Spleen (tissue), 11 donors: ENCODE measurements at regions not wholly inside any gene's neighbourhood (a gene's known extent, or its start where the extent isn't known, plus 50 kb on each side); places are given as distances from the start of the nearest gene placed in this dataset.

ENCODE experiments used
- DNase-seq: peaks from one replicate; pipeline ENCODE4 v3.0.0-alpha.2; 2020
- H3K27ac ChIP-seq, 8 donors: fragments of 200-600 bp; sonication (generic) in 7 of 8; 1 replicate in 4 of 8; 2 replicates in 4 of 8; pipeline versions ENCODE4 v1.5.0 to v1.8.0; 2016 to 2021; ENCODE audit warnings: inconsistent platforms in 4 of 8, mild to moderate bottlenecking in 4 of 8, moderate library complexity in 1 of 8
- H3K27me3 ChIP-seq, 7 donors: fragments of 200-600 bp; sonication (generic) in 6 of 7; replicated peaks in 1 of 7; 1 replicate in 4 of 7; 2 replicates in 3 of 7; pipeline versions ENCODE4 v1.5.0 to v1.8.0; 2016 to 2021; ENCODE audit warnings: inconsistent platforms in 3 of 7, mild to moderate bottlenecking in 1 of 7
- H3K36me3 ChIP-seq, 6 donors: fragments of 200-600 bp; sonication (generic) in 5 of 6; 1 replicate in 4 of 6; 2 replicates in 2 of 6; pipeline versions ENCODE4 v1.5.0 to v1.8.0; 2016 to 2021; ENCODE audit warnings: inconsistent platforms in 2 of 6
- H3K4me1 ChIP-seq, 6 donors: fragments of 200-600 bp; sonication (generic) in 5 of 6; 1 replicate in 3 of 6; 2 replicates in 3 of 6; pipeline versions ENCODE4 v1.5.0 to v1.8.0; 2016 to 2021; ENCODE audit warnings: inconsistent platforms in 3 of 6
- H3K4me3 ChIP-seq, 8 donors: fragments of 200-600 bp; sonication (generic) in 7 of 8; 1 replicate in 4 of 8; 2 replicates in 4 of 8; pipeline versions ENCODE4 v1.5.0 to v1.8.0; 2016 to 2021; ENCODE audit warnings: inconsistent platforms in 4 of 8, mild to moderate bottlenecking in 4 of 8, moderate library complexity in 2 of 8
- H3K9me3 ChIP-seq, 8 donors: fragments of 200-600 bp; sonication (generic) in 7 of 8; 1 replicate in 4 of 8; 2 replicates in 4 of 8; pipeline versions ENCODE4 v1.5.0 to v1.8.0; 2016 to 2021; ENCODE audit warnings: inconsistent platforms in 4 of 8
- POLR2A ChIP-seq, 3 donors: fragments of 450-650 bp; IDR thresholded peaks; one replicate each; pipeline ENCODE4 v1.5.1; 2017; ENCODE audit warnings: antibody characterized with exemption in 3 of 3, mild to moderate bottlenecking in 1 of 3
- POLR2AphosphoS5 ChIP-seq, 3 donors: sonication (generic); formaldehyde crosslinking; IDR thresholded peaks; one replicate each; pipeline ENCODE4 v1.5.1; 2017; ENCODE audit warnings: antibody characterized with exemption in 3 of 3
- WGBS, 5 donors: extraction: QIAGEN DNeasy Blood & Tissue Kit in 3 of 5; methylation state at CpG; one replicate each; pipeline versions ENCODE4 v1.1.5 to v1.1.7; 2013 to 2018; 5-methylcytosine and 5-hydroxymethylcytosine counted together
- intact Hi-C: fragments of 100-400 bp; cut with DNase I; formaldehyde crosslinking; loops from one replicate; pipeline ENCODE4 v1.15.0; 2023; ENCODE audit warnings: low total_unique reads
- TF ChIP-seq, protein P1 (sequence below), 11 experiments: fragments of 200-600 bp in 7 of 11; fragments of 450-650 bp in 4 of 11; sonication (generic) in 4 of 11; IDR thresholded peaks in 8 of 11; conservative IDR thresholded peaks in 3 of 11; 1 replicate in 7 of 11; 2 replicates in 4 of 11; pipeline versions ENCODE4 v1.4.0 to v1.8.0; 2016 to 2021; ENCODE audit warnings: antibody characterized with exemption in 11 of 11, inconsistent platforms in 4 of 11, mild to moderate bottlenecking in 1 of 11
- donor health status: healthy with polysubstance abuse.
- donor health status: DM: no; HTN: no; CAD: no; lungs with moderate emphysema.
- donor health status: DM: no; HTN: no; CAD: no.
- donor health status: Bipolar disorder and iron deficiency.
- donor health status: healthy.
- donor health status: DM: no; HTN: no; CAD: no.
- donor health status: DM: yes; HTN: yes; CAD: no.

GRCh38 chr10:78507510-78508160 lies 474.0 kb downstream of the RPS24 start:
- Histone ChIP-seq H3K27me3 (no peaks in the 10 kb centered on the region), H3K36me3 (no peaks in the 10 kb centered on the region), H3K27ac (no peak overlapping the region), H3K4me1 (no peaks in the 10 kb centered on the region), H3K9me3 (no peaks in the 10 kb centered on the region), H3K4me3 (no peak overlapping the region)
- no peak for TF ChIP-seq POLR2AphosphoS5 (IDR thresholded peaks at IDR 0.05)
- TF ChIP-seq, protein P1, sequence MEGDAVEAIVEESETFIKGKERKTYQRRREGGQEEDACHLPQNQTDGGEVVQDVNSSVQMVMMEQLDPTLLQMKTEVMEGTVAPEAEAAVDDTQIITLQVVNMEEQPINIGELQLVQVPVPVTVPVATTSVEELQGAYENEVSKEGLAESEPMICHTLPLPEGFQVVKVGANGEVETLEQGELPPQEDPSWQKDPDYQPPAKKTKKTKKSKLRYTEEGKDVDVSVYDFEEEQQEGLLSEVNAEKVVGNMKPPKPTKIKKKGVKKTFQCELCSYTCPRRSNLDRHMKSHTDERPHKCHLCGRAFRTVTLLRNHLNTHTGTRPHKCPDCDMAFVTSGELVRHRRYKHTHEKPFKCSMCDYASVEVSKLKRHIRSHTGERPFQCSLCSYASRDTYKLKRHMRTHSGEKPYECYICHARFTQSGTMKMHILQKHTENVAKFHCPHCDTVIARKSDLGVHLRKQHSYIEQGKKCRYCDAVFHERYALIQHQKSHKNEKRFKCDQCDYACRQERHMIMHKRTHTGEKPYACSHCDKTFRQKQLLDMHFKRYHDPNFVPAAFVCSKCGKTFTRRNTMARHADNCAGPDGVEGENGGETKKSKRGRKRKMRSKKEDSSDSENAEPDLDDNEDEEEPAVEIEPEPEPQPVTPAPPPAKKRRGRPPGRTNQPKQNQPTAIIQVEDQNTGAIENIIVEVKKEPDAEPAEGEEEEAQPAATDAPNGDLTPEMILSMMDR (IDR thresholded peaks at IDR 0.05 in 8 of 11, conservative IDR thresholded peaks at IDR 0.05 in 3 of 11): no peak
- no peak for TF ChIP-seq POLR2A (IDR thresholded peaks at IDR 0.05)
- no peak for DNase-seq
- WGBS, 5 donors: 72 to 87% (median 85%) methylated on average over 7 to 8 of the region's 8 CpGs
- intact Hi-C loops: no loop called here

GRCh38 chr10:78508955-78509748 lies 475.5 kb downstream of the RPS24 start:
- Histone ChIP-seq H3K27ac (no peak overlapping the region), H3K9me3 (no peaks in the 10 kb centered on the region), H3K36me3 (no peaks in the 10 kb centered on the region), H3K4me3 (no peak overlapping the region), H3K27me3 (no peaks in the 10 kb centered on the region), H3K4me1 (no peaks in the 10 kb centered on the region)
- WGBS, 5 donors: 82 to 95% (median 87%) methylated on average over 6 of the region's 6 CpGs
- no peak for DNase-seq
- intact Hi-C loops: no loop called here
- no peak for TF ChIP-seq POLR2A (IDR thresholded peaks at IDR 0.05)
- TF ChIP-seq, protein P1 (IDR thresholded peaks at IDR 0.05 in 8 of 11, conservative IDR thresholded peaks at IDR 0.05 in 3 of 11): no peak
- no peak for TF ChIP-seq POLR2AphosphoS5 (IDR thresholded peaks at IDR 0.05)

GRCh38 chr10:78510566-78511323 lies 477.1 kb downstream of the RPS24 start:
- 69 to 84% (median 80%) methylated on average over 11 to 12 of the region's 12 CpGs for WGBS, 5 donors
- TF ChIP-seq POLR2A (IDR thresholded peaks at IDR 0.05): no peak
- TF ChIP-seq POLR2AphosphoS5 (IDR thresholded peaks at IDR 0.05): peak in 2 of 3 donors; percentile 26 to 39
- TF ChIP-seq, protein P1 (IDR thresholded peaks at IDR 0.05 in 8 of 11, conservative IDR thresholded peaks at IDR 0.05 in 3 of 11): no peak
- Histone ChIP-seq H3K27me3 (no peaks in the 10 kb centered on the region), H3K36me3 (no peaks in the 10 kb centered on the region), H3K27ac (peak overlapping the region in 2 of 8 donors; percentile 4 to 17), H3K9me3 (no peaks in the 10 kb centered on the region), H3K4me3 (no peak overlapping the region), H3K4me1 (no peaks in the 10 kb centered on the region)
- no peak for DNase-seq
- intact Hi-C loops: no loop called here
